ENCODE measurements at regions not wholly inside any gene's neighbourhood (a gene's known extent, or its start where the extent isn't known, plus 50 kb on each side); places are given as distances from the start of the nearest gene placed in this dataset.

DNA sequence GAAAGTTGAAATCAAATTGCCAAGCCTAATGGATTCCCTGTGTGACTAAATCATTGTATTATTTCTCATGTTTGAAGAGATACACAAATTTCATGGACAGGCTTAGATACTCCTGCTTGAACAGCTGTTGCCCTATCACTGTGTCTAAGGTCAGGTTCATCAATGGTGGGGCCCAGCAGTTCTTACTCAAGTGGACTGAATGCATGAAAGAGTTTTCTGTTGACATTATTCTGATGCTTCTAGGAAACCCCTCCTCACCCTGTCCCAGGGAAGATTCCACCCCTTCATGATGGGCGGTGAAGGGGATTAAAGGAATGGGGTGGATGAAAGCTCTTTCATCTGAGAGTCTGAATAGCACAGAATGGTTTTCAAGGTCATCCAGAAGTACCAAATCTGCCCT, 148.8 kb downstream of the INO80D start:
- no peak for DNase-seq

DNA sequence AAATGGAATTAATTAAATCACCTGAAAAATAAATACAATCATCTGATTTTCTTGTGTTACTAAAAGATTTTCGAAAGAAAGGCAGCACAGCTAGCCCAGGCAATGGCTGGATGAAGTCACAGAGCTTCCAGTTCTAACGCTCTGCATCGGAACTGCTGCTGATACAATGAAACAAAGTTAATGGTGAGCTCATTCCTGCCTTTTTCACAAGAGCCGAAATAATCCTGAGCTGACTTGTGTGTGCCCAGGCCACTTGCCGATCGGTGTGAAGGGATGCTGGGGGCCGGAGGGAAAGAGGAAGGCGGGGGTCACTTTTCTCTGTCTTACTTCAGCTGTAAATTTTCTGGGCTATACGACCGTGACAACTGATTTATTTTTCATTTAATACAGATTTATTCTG, 149.5 kb downstream of the INO80D start:
- no peak for DNase-seq

DNA sequence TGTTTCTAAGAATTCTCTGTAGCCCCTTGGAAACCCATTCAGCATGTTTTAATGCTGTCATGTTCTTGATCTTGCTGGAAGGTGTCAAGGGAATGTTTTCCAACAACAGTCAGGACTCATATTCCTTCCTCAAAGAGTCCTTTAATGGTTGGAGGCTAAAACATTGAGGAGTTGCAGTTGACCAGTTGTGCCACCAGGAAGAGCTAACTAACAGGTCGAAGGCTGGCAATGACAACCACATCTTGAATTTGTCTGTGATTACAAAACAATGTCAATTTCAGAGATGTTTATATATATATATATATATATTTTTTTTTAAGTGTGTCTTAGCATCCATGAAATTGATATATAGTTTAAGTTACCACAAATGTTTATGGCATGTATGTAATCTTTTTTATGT, 151.5 kb downstream of the INO80D start:
- no peak for DNase-seq

DNA sequence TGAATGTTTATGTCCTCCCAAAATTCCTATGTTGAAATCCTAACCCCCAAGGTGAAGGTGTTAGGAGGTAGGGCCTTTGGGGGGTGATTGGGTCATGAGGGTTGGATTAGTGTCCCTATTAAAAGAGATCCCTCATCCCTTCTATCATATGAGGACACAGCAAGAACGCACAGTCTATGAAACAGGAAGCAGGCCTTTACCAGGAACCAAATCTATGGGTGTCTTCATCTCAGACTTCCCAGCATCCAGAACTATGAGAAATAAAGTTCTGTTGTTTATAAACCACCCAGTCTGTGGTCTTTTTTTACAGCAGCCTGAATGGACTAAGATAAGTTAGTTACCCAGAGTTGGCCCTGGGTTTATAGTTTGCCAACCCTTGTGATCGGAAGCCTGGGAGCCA, 153.1 kb downstream of the INO80D start:
- no peak for DNase-seq

DNA sequence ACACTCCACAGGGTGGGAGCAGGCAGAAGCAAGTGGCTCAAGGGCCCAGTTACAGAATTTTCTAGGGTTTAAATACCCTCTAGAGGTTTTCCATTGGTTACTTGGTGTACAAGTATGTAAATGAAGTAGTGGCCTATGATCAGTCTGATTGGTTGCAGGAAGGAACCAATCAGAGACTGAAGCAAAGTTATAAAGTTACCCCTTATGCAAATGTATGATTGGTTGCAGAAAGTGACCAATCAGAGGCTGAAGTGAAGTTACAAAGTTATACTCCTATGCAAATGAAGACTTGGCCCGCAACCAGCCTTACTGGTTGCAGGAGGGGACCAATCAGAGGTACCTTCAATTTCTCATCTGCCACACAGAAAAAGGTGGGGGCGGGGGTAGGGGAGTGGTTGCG, 154.6 kb downstream of the INO80D start:
- DNase-seq: no peak

DNA sequence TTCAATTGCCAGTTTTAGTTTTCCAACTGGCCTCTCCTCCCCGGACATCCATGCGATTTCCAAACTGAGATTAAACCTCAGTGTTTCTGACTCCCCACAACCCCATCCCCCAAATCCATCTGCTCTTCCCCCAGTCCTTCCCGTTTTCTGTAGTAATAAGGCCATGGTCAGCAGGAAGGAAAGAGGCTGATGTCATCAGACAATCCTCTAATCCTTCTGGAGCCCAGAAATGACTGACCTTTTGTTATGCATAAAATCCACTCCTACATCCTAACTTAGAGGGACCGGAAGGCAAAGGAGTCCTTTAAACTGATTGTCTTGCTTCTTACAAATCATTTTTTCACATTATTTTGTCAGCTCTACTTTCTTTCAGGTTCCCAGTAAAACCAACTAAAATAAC, 155.8 kb downstream of the INO80D start:
- DNase-seq: no peak

DNA sequence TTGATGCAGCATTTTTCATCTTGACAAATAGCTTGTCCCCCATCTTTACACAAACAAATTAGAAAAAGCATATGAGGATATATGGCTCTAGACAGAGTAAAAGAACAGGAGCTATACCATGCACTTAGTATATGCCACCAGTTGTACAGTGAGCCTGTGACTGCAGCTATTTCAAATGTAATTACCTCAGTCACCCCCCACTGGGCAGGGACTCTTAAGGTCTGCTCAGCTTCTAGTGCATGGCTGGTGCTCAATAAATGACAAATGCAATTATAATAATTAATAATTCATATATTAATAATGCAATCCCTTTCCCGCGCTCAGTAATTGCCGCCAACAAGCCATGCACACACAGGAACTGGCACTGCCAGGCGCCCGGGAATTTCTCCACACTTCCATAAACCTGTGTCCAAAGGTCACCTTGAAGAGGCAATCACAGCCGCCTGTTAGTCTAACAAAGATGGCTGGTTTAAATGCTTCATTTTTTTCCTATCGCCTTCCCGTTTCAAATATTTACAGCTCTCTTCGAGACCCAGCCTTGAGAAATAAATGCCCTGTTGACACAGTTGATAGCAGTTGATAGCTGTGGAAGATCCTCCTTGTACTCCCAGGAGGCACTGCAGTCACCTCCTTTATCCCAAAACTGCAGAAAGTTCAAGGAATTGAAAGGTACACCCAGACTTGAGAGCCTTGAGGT, 156.6 kb downstream of the INO80D start:
- DNase-seq: no peak

DNA sequence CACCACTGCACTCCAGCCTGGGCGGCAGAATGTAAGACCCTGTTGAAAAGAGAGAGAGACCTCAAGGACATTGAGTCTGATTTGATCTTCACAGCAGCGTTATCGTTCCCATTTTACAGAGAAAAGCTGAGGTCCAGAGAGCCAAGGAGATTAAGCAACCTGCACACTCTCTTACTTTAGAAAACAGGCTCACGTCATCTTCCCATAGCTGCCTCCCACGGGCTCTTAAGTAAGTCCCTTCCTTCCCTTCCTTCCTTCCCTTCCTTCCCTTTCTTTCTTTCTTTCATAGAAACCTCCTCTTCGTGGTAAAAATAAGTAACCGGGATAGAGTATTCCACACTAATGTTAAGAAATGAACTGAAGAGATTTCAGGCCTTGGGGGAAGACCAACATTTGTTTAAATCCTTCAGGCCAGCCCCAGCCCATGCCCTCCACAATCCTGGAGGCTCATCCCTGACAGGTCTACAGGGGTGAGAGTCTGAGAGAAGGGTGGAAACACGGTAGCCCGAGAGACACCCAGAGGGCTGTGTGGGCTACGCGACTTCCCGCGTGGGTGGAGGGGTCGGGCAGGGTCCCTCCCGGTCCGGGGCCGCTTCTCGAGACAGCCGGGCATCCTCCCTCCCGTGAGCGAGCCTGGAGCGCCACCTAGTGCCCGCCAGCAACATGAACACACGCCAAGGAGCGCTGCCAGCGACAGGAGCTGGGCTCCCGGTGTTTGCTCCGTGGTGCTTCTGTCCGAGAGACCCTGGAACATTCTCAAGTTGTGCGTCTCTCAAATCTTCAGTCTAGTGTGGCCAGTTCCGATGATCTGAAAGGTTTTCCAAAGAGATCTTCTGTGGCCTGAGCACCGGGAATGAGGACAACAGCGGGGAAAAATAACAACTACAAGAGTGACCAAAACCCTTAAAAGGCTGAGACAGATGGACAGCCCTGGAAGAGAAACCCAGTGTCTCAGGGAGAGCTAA, 160.3 kb downstream of the INO80D start:
- peak; percentile 86 for DNase-seq

DNA sequence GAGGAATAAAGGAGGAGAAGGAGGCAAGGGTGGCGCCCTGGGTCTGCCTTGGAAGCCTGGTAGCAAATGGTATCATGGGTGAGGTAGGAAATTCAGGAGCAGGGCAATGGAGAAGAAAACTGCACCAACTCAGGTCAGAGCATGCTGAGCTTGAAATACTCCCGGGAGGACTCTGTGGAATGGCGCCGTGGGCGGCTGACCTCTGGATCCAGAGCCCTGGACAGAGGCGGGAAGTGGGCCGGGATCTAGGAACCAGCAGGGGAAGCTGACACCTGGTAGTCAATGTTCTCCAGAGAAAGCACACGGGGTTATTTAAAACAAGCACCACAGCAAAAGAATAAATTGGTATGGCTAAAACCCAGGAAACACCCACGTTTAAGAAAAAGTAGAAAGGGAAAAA, 161.3 kb downstream of the INO80D start:
- DNase-seq: no peak

DNA sequence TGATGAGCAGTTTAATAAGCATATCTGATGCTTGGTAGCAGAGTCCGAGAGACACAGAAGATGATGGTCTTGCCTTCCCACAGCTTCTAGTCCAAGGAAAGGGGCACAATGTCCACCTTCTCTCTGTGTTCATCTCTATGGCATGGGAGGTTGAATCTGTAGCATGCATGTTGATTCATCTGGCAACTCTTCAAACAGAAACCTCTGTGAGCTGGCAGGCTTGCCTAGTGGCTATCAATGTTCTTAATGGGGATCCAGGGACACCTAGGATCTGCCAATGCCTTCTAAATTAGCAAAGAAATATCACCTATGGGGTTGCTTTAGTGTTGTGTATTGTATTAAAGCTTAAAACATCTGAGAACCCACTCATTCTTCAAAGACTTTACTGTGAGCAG, 170.8 kb downstream of the INO80D start:
- no peak for DNase-seq

DNA sequence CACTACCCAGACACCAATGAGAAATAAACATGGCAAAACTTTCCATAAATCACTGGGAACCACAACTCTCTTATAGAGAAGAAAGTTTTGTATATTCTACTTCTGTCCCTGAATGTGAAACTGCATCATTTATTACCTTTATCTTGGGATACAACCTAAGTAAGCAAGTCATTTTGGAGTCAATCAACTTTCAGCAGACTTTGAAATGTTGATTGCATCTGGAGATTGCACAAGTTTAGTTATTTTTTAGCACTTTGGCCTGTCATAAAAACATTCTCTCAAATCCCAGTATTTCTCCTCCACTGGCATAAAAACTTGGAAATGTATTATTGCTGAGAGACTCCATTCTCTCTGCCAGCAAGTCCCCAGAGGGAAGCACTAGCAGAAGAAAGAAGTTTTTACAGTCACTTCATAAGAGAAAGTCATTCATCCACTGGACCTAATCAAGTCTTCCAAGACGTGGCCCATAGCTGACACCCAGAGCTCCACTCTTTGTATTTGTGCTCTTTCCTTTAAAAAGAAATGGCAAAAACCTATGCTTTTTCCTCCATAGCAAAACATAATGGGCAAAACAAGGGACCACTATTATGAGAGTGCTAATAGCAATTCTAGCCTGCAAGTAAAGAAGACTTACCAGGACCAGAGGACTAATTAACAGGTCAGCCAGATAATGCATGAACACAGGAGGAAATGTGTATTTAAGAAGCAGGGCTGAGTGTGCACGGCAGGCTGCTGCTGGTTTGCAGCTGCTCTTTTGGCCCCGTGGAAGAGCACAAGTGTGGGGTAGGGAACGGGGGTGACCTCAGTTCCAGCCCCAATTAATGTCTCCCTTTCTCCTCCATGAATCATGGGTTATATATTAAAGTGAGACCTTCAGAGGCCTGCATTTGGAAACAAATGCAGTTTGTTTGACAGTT, 171.5 kb downstream of the INO80D start:
- no peak for DNase-seq

DNA sequence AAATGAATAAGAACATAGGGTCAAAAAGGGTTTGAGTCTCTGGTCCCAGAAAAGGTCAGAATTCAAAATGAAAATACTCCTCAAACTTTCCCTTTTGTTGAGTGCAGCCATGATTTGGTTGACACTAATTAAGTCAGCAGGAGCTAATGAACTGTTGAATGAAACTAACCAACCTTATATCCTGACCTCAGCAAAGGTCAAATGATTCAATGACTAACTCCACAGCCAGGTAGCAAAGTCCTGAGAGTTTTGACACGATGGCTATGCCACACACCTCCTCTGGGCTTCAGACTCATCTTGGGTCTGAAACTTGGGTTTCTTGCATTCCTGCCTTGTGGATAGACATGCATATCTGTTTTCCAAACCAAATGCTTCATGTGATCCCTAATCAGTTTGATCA, 172.3 kb downstream of the INO80D start:
- DNase-seq: no peak

DNA sequence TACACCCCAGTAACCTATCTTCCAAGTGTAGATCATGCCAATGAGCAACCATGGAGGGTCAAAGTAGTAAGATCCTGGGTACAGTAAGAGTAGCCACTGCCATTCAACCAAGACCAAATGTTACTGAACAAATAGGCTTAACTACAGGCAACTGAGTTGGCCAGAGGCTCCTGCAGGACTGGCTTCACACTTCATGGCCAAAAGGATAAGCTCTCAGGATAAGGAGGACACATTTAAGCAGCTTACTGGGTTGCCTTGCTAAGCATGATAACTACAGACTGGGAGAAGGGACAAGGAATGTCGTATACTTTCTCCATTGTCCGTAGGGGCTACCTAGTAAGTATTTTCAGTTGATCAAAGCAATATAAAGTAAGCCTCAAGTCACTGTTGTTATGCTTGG, 174.7 kb downstream of the INO80D start:
- DNase-seq: no peak

DNA sequence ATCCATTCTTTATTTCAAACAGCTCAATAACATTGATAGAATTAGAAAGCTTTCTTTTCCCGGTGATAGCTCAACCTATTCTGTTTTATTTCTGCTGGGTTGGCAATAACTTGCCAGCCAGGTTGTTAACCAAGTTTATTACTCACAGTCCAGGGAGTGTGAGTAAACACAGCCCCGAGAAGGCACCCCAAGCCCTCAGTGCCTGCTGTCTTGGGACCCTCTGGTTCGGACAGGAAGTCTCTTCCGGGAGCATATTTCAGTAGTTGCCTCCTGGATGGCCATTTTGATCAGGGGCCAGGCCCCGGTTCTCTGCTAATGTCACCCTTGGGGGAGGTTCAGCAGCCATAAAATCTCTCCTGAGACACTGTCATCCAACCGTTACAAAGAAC, 176.8 kb downstream of the INO80D start:
- no peak for DNase-seq

DNA sequence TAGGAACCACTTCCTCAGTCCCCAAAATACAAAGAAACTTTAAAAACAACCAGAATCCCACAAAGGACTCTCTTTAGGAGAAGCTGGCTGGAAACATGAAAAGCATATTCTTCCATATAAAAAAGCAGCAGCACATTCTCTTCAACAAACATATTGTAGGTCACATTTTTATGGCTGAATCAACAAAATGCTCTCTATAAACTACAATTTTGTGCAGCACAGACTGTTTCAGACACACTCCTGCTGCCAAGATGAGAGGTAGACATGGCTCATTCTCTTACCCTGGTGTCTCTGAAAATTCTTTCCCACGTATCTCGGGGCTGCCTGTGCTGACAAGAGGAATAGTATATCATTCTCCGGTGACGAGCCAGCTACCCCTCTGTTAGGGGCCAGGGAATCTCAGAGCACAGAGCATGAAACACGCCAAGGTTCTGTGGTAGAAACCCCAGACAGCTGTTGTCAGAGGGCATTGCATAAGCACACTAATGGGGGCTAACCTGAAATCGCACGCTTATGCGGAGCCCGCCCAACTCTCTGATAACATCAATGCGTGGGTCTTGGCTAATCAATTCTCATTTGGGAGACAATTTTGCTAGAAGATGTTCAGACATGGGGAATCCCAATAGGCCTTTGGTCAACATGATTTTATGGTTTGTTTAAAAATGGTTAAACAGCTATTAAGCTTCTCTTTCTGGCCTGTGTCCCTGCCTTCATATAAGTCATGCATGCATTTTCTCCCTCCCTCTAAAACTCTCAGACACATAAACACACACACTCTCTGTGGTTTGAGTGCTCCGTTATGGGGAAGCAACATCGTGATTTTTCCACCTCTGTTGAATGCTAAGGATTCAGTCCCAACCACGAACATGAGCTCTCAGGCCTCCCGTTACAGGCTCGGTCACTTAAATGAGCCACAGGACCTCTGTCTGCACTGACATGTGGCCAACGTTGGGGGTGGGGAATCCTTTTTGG, 177.5 kb downstream of the INO80D start:
- DNase-seq: peak; percentile 60

DNA sequence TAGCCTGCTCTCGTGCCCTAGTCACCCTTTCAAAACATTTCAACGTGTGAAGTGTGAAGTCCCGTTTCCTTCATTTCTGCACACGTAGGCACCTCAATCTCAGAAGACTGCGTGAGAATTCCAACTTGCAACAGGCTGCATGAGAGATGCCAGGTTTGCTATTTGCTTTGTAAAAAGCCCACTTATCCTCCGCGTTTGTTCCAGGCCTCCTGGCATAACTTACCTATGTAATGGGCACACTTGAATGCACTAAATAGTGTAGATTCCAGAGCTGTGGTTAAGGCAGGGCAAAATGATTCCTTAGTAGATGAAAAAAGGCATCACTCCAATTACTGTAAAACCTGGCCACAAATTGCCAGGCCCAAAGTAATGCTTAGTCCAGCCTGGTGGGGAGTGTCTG, 179.6 kb downstream of the INO80D start:
- no peak for DNase-seq

DNA sequence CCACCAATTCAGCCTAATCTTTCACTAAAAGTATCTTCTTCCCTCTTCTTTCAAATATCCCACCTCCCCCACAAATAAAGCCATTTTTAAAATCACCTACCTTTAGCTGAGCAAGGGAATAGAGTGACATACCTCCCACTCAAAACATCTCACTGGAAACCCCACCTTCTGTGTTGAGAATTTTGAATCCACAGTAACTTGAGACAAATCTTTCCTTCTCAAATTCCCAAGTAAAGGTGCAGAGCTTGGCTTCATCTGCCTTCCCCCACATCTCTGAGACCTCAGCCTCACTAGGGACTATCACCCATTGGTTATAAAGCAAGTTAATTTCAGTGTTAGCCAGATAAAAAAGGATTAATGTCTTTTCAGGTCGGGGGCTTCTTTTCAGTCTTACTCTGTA, 180.4 kb downstream of the INO80D start:
- no peak for DNase-seq

DNA sequence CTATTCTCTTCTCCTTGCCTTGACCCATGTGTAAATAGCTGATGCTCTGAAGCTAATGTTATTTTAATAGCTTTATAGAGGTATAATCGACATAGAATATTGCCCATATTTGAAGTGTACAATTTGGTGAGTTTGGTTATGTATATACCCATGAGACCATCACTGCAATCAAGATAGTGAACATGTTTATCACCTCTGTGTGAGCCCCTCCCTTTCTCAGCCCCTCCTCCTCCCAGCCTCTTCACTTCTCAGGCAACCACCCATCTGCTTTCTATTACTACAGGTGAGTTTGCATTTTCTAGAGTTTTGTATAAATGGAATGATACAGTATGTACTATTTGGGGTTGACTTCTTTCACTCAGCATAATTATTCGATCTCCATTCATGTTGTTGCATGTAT, 181.1 kb downstream of the INO80D start:
- DNase-seq: no peak

DNA sequence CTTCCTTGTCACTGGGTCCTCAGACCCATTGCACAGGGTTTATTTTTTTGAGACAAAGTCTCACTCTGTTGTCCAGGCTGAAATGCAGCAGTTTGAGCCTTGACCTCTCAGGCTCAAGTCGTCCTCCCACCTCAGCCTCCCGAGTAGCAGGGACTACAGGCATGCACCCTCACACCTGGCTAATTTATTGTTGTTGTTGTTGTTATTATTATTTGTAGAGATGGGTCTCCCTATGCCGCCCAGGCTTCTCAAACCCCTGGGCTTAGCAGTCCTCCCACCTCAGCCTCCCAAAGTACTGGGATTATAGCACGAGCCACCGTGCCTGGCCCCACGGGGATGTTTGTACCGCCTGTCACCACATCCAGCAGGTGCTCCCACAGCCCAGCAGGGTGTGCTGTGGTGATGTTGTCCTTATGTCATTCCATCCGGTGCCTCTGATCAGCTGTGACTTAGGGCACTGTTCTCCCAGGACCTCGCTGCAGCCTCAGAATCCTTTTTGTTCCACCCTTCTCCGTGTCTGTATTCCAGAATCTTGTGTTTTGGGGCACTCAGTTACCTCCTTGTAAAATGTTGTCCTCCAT, 182.3 kb downstream of the INO80D start:
- DNase-seq: no peak

DNA sequence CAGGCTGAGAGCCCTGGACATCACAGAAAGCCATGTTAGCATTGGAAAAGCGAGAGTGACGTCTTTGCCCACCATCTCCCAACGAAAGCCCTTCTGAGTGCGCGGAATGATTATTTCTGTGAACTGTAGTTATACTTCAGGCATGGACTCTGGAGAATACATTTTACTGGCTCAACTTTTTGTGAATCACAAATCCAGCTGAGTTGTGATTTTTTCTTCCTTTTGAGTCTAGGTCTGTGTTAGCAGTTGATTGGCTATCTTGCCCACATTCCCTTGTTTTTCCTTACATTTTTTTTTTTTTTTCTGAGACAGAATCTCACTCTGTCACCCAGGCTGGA, 183.1 kb downstream of the INO80D start:
- DNase-seq: no peak

DNA sequence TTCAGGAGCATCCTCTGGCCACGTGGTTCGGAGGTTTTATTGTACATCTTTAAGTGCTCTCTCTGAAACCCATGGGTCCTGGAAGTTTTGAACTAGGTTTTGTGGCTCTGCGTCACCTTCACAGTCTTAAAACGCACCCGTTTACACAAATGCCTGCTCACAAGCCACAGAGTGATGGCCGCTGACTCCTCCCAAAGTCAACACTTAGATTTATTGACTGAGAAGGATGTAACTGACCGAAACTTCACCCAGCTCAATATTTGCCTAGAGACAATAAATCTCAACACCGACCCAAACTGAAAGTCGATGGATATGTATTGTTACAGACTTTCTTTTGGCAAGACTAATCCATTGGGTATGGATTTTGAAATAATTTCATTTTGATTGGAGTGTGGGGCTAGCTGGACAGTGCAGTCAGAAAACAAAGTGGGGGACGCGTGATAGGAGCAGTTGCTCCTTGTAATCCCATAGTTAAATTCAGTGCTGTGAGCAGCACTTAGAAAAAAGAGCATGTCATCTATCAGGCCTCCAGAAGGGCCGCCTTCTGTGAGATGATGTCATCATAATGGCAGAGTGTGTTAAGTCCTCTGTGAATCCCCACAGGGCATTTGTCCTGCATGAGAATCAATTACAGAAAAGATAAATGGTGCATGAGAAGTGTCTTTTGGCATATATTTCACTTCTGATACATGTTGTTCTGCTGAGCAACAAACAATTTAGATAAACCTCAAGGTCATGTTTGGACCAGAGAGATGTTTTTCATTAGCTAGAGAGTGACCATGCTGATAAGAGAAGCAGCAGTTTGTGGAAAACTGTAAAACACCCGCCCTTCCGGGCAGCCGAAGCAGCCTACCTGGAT, 183.7 kb downstream of the INO80D start:
- DNase-seq: no peak
